ENCODE measurements at regions not wholly inside any gene's neighbourhood (a gene's known extent, or its start where the extent isn't known, plus 50 kb on each side); places are given as distances from the start of the nearest gene placed in this dataset.
"Not testable (repeated sequence)": the region's sequence is repeated elsewhere in the genome, so short reads cannot be mapped to it uniquely, and the experiment has no call there.

- no peak for TF ChIP-seq CTCF (IDR thresholded peaks at IDR 0.05)
- no peak for TF ChIP-seq ZFX (IDR thresholded peaks at IDR 0.05; ENCODE audit: borderline replicate concordance)
- no peak overlapping the region for H3K27ac ChIP-seq
Observed at GRCh38 chr14:106511006-106511799, 984.8 kb downstream of the TMEM121 start.

DNA sequence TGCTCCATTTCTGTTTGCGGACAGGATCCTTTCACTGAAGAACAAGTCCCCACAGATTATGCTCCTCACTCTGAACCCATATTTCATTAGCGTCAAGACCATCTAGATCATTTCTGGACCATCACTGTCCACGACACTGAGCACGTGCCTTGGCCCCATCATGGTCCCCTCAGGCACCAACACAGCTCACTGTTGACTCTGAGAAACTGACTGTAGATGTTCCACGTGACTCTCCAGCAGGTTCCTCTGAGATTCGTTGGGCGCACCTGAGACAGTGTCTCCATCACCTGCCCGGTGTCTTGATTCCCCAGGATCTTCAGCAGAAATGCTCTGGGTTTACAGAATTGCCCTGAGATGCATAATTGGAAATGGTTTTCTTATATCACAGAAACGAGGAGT, 985.4 kb downstream of the TMEM121 start:
- H3K27ac ChIP-seq, result no peak overlapping the region
- no peak for TF ChIP-seq ZFX (IDR thresholded peaks at IDR 0.05; ENCODE audit: borderline replicate concordance)
- TF ChIP-seq CTCF (IDR thresholded peaks at IDR 0.05), result no peak

DNA sequence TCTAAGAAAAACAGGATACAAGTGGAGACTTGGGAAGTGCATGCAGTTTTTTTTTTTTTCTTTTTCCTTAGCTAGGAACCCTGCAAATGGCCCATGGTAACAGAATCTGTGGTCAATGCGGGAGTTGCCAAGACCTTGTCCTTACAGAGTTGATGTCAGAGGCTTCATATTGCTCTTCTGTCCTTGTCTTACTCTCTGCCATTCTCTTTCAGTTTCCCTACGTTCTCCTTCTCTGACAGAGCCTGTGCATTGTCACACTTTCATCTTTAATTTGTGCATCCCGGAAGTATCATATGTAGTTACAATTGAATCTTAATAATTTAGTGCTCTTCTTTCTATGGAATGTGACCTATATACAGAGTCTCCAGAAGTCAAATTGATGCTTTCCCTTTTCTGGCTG, 986.9 kb downstream of the TMEM121 start:
- no peak overlapping the region for H3K27ac ChIP-seq
- TF ChIP-seq CTCF (IDR thresholded peaks at IDR 0.05) (no peak), ZFX (IDR thresholded peaks at IDR 0.05; ENCODE audit: borderline replicate concordance) (no peak)

GRCh38 chr14:106518054-106518943, 991.9 kb downstream of the TMEM121 start:
- no peak overlapping the region for H3K27ac ChIP-seq
- TF ChIP-seq CTCF (IDR thresholded peaks at IDR 0.05) (peak; percentile 68), ZFX (IDR thresholded peaks at IDR 0.05; ENCODE audit: borderline replicate concordance) (no peak)

DNA sequence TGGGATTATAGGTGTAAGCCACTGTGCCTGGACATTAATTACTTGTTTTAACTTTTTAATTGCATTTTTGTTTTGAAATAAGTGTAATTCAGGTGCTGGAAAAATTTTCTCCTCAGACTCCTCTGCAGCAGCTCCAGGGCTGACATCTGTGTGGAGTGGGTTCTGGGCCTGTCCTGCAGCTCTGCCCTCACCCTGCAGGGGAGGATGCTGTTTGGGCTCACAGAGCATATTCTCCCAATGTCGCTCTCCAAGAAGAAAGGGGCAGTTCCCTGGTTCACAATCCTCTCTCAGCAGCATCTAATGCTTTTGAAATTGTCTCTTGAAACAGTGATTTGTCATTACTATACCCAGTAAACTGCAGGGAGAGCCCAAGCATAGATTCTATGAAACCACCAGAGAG, 995.7 kb downstream of the TMEM121 start:
- not testable (repeated sequence) for H3K27ac ChIP-seq

DNA sequence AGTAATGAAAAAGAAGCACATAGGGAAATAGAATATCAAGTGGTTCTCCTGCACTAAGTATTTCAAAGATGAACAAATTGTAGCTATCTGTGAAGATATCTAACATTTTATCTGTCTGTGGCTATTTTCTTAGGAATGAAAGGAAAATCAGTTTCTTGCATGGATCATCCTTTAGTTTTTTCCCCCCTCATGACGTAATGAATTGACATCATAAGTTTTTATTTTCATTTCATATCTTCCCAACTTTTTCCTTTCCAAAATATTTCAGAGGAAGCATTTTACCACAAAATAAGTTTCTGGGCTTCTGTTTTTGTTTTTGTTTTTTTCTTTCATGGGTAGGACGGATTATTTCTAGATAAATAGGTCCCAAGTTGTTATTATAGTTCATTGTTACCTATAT, 996.6 kb downstream of the TMEM121 start:
- H3K27ac ChIP-seq, result no peak overlapping the region
- TF ChIP-seq ZFX (IDR thresholded peaks at IDR 0.05; ENCODE audit: borderline replicate concordance) (no peak), CTCF (IDR thresholded peaks at IDR 0.05) (no peak)

GRCh38 chr14:106528717-106529116, 1002.3 kb downstream of the TMEM121 start:
- no peak overlapping the region for H3K27ac ChIP-seq
- TF ChIP-seq ZFX (IDR thresholded peaks at IDR 0.05; ENCODE audit: borderline replicate concordance) (no peak), CTCF (IDR thresholded peaks at IDR 0.05) (no peak)

All from 22Rv1 (cell line).